HG02870 (cell line): ENCODE measurements at regions not wholly inside any gene's neighbourhood (a gene's known extent, or its start where the extent isn't known, plus 50 kb on each side); places are given as distances from the start of the nearest gene placed in this dataset.

Experiments used
- ATAC-seq: cut with Tn5 transposase; IDR thresholded peaks from one replicate; pipeline ENCODE4 v1.9.1; 2021; ENCODE audit warnings: mild to moderate bottlenecking, moderate library complexity; ENCODE audit not compliant: unreplicated experiment

GRCh38 chrX:134718105-134718965, 60.1 kb upstream of the PLAC1 start:
- no peak for ATAC-seq

GRCh38 chrX:134717698-134718097, 59.4 kb upstream of the PLAC1 start:
- no peak for ATAC-seq

GRCh38 chrX:134716620-134717012, 58.3 kb upstream of the PLAC1 start:
- no peak for ATAC-seq

- ATAC-seq, result no peak
These were observed 57.8 kb upstream of the PLAC1 start for GRCh38 chrX:134715930-134716619.

GRCh38 chrX:134714633-134715110, 56.4 kb upstream of the PLAC1 start:
- ATAC-seq, result no peak

- ATAC-seq, result no peak
These were observed 55.4 kb upstream of the PLAC1 start for GRCh38 chrX:134713618-134714107.

- peak; percentile 79 for ATAC-seq
These were observed 54.0 kb upstream of the PLAC1 start for GRCh38 chrX:134712272-134712671.

GRCh38 chrX:134711135-134711921, 53.1 kb upstream of the PLAC1 start:
- ATAC-seq, result no peak
